Cardiac muscle cell (in vitro differentiated cells and primary cell): ENCODE measurements at regions not wholly inside any gene's neighbourhood (a gene's known extent, or its start where the extent isn't known, plus 50 kb on each side); places are given as distances from the start of the nearest gene placed in this dataset.

ENCODE experiments used
- DNase-seq, 2 donors: peaks; one replicate each; pipeline versions ENCODE4 v3.0.0 to v3.0.0-alpha.2; 2010 to 2017; ENCODE audit warnings: low read depth in 1 of 2, low spot score in 1 of 2
- H3K27ac ChIP-seq: fragments of 200-600 bp; sonication (generic); 2 replicates; pipeline ENCODE4 v1.5.1; 2016
- H3K27me3 ChIP-seq: fragments of 200-600 bp; sonication (generic); 2 replicates; pipeline ENCODE4 v1.6.0; 2016; ENCODE audit warnings: control low read depth
- H3K36me3 ChIP-seq: fragments of 200-600 bp; sonication (generic); 2 replicates; pipeline ENCODE4 v1.5.1; 2016; ENCODE audit warnings: control low read depth
- H3K4me1 ChIP-seq: fragments of 200-600 bp; sonication (generic); 2 replicates; pipeline ENCODE4 v1.8.1; 2017; ENCODE audit warnings: low read depth, mild to moderate bottlenecking, mixed run types
- H3K4me3 ChIP-seq: fragments of 200-600 bp; sonication (generic); 2 replicates; pipeline ENCODE4 v1.5.1; 2016; ENCODE audit warnings: mild to moderate bottlenecking
- H3K9me3 ChIP-seq: fragments of 200-600 bp; sonication (generic); 2 replicates; pipeline ENCODE4 v1.5.1; 2017; ENCODE audit warnings: low read depth, mild to moderate bottlenecking, control low read depth
- CTCF ChIP-seq: IDR thresholded peaks from 2 replicates; pipeline ENCODE4 v1.5.1; 2012; ENCODE audit warnings: low read depth, mild to moderate bottlenecking, low read length

- H3K36me3 ChIP-seq, result no peaks in the 10 kb centered on the region
- H3K27ac ChIP-seq, result no peak overlapping the region
- no peak overlapping the region for H3K4me3 ChIP-seq
- DNase-seq, result no peak
- TF ChIP-seq CTCF, result no peak
- H3K9me3 ChIP-seq, result no peaks in the 10 kb centered on the region
- no peaks in the 10 kb centered on the region for H3K4me1 ChIP-seq
- H3K27me3 ChIP-seq, result no peaks in the 10 kb centered on the region
Measured at GRCh38 chr5:13328316-13328715, 616.2 kb downstream of the DNAH5 start.

GRCh38 chr5:13325765-13326164, 618.7 kb downstream of the DNAH5 start:
- H3K27me3 ChIP-seq, result no peaks in the 10 kb centered on the region
- TF ChIP-seq CTCF, result no peak
- no peak for DNase-seq

GRCh38 chr5:13322769-13323168, 621.7 kb downstream of the DNAH5 start:
- no peaks in the 10 kb centered on the region for H3K9me3 ChIP-seq
- no peak overlapping the region for H3K4me3 ChIP-seq
- no peak for TF ChIP-seq CTCF
- no peaks in the 10 kb centered on the region for H3K4me1 ChIP-seq
- H3K27ac ChIP-seq, result no peak overlapping the region
- no peak for DNase-seq
- no peaks in the 10 kb centered on the region for H3K36me3 ChIP-seq
- H3K27me3 ChIP-seq, result no peaks in the 10 kb centered on the region

More at GRCh38 chr5:13325765-13326164, 618.7 kb downstream of the DNAH5 start:
- no peaks in the 10 kb centered on the region for H3K9me3 ChIP-seq
- no peaks in the 10 kb centered on the region for H3K4me1 ChIP-seq
- no peak overlapping the region for H3K4me3 ChIP-seq
- H3K27ac ChIP-seq, result no peak overlapping the region
- no peaks in the 10 kb centered on the region for H3K36me3 ChIP-seq

- H3K4me3 ChIP-seq, result no peak overlapping the region
- no peaks in the 10 kb centered on the region for H3K4me1 ChIP-seq
- no peaks in the 10 kb centered on the region for H3K9me3 ChIP-seq
- no peaks in the 10 kb centered on the region for H3K27me3 ChIP-seq
- no peaks in the 10 kb centered on the region for H3K36me3 ChIP-seq
- DNase-seq, result no peak
- no peak overlapping the region for H3K27ac ChIP-seq
- no peak for TF ChIP-seq CTCF
Measured at GRCh38 chr5:13317654-13318053, 626.8 kb downstream of the DNAH5 start.

- DNase-seq, result peak in 1 of 2 donors; percentile 1
Measured at GRCh38 chr5:13316176-13316575, 628.3 kb downstream of the DNAH5 start.

More at GRCh38 chr5:13316176-13316575, 628.3 kb downstream of the DNAH5 start:
- Histone ChIP-seq H3K4me3 (no peak overlapping the region), H3K9me3 (no peaks in the 10 kb centered on the region), H3K27me3 (no peaks in the 10 kb centered on the region), H3K4me1 (no peaks in the 10 kb centered on the region), H3K36me3 (no peaks in the 10 kb centered on the region), H3K27ac (no peak overlapping the region)
- no peak for TF ChIP-seq CTCF
